Fibroblast of skin of left biceps (primary cell): ENCODE measurements at regions not wholly inside any gene's neighbourhood (a gene's known extent, or its start where the extent isn't known, plus 50 kb on each side); places are given as distances from the start of the nearest gene placed in this dataset.

Experiments
- DNase-seq, 2 experiments: peaks; one replicate each; pipeline ENCODE4 v3.0.0-alpha.2; 2013; ENCODE audit warnings: low read depth in 2 of 2

DNA sequence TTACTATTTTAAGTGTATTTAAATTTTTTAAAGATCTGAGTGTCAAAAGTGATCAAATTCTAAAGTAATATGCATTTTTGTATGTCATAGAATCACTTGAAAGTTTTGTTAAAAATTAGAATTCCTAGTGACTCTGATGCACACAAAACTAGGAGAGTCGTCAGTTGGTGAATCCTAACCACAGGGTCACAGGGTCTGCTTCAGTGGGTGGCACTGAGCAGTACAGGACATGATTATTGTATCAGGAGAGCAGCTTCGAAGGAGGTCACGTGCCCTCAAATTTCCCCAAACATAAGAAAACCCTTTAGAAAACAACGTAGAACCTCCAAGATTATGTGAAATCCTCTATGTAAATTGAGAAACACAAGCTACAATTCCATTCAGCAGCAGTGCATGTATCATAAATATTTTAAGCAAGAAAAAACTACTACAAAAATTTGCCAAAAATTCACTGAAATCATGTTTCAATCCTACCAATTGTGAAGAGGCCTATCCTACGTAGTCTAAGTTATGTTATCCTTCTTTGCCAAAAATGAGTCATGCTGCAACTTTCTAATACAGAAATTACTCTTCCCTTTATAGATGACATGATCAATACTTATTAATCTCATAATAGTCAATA is 323.6 kb downstream of the AASDHPPT start:
- no peak for DNase-seq

DNA sequence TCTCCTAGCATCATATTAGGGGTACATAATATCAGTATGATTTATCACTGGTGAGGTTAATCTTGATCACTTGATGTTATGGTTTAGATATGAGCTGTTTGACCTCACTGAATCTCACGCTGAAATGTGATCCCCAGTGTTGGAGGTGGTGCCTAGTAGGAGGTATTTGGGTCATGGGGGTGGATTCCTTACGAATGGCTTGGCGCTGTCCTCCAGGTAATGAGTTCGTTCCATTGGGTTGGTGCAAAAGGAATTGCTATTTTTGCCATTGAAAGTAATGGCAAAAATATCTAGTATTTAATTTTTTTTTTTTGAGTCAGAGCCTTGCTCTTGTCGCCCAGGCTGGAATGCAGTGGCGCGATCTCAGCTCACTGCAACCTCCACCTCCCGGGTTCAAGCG is 326.3 kb downstream of the AASDHPPT start:
- DNase-seq, result no peak

DNA sequence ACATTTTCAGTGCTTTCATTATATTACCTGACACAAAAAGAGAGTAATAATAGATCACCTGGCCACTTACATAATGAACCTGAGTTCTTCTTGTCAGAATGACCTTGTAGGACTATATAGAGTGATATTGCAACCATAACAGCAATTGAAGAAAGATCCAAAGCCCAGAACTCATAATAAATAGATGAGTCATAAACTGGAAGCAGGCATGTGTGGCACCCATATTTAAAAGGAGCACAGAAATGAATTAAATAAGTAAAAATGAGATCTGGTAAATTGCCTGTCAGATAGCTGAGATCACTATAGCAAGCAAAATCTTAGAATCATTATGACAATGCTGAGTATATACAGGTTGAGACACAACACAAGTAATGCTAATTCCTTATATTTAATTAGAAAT is 331.8 kb downstream of the AASDHPPT start:
- no peak for DNase-seq

DNA sequence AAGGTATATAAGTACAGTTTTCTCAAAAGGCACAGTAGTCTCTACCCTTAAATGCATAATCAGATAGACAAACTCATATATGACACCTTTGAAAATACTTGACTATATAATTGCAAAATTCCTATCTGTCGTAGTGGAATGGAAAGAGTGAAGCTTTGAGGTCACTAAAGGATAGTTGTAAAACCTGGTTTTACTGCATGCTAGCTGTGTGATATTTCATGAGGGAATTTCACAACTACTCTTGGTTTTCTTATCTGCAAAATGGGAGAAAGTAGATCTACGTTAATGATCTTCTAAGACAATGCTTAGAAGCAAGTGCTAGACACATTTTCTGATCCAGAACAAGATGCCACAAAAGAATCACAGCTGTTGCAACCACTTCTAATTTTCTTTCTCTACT is 332.2 kb downstream of the AASDHPPT start:
- no peak for DNase-seq

DNA sequence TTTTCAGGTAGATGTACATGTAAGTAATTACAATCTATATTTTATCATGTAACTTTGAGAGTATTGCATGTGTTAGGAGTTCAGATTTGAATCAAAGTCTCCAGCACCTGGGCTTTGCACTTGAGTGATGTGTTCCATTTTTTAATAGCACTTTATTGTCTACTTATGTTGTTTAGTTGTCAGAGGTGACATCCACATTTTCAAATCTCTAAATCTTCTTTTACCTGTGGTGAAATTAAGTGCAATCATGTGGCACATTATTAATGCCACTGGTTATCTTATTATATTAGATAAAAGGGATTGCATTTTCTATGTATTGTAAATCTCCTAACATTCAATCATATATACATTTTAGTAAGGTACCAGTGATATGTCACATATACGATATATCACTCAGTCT is 333.4 kb downstream of the AASDHPPT start:
- no peak for DNase-seq

DNA sequence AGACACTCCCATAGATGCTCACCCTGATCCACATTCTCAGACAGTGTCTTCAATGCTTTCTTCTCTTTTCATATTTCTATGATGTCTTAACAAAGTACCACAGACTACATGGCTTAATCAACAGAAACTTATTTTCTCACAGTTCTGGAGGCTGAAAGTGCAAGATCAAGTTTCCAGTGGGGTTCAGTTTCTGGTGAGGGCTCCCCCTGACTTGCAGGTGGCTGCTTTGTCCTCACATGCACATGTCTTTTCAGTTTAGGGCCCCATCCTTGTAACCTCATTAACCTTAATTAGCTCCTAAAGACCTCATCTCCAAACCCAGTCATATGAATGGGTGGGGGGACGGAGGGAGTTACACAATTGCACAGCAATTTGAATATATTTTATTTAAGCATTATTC is 335.8 kb downstream of the AASDHPPT start:
- DNase-seq, result no peak

DNA sequence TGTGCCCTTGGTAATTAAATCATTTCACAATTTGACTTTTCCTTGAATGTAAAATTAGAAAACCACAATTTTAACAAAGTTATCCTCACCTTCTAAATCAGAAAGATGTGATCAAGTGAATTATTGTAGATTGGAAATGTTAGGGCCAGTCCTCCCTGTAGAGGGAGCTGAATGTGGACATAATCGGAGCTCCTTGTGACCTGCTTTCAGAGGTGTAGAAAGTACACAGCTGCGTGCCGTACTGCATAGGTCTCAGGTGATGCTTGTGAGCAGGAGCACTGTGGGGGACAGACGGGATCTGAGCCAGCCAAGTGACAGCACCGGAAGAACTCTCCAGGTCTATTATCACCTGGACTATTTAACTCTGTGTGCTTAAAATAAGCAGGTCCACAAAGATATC is 338.0 kb downstream of the AASDHPPT start:
- DNase-seq, result no peak

DNA sequence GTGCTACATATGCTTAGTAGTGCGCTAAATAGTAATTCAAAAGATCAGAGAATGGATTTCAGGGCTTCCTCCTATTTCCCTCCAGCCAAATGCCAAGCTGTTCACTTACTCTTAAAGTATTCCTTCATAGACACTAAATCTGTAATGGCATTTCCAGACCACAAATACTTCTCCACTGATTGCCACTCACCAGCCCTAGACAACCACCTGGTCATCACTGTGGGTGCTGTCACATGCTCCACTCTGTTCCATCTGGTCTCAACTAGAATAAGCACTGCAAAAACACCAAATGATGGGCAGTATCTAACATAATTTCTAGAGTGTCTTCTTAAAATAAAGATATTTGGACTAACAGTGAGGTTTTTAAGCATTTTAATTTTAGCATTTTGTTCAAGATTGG is 341.3 kb downstream of the AASDHPPT start:
- no peak for DNase-seq

DNA sequence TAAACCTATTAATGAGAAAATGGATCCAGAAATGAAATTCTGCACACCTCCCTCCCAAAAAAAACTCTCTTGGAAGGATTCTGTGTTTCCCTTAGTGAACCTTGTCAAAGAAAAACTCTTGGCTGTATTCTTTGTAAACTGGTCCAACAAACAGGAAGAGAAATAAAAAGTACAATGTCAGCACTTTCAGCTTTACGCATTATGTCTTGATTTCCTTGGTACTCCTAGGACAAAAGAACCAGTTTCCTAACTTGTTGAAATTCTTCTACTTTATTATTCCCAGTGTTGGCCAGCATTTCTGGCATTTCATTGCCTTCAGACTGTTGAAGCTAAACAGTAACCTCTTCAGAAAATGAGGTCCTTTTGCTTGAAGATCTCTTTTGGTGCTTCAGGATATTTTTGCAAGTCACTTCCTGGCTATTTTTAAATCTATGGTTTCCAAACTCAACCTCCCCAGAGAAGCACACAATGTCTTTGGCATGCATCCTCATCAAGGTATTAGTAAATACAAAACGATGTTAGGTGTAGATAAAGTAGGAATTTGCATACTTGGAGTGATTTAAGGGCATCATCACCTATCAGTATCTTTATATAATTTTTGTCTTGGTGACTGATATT is 342.7 kb downstream of the AASDHPPT start:
- DNase-seq, result no peak

DNA sequence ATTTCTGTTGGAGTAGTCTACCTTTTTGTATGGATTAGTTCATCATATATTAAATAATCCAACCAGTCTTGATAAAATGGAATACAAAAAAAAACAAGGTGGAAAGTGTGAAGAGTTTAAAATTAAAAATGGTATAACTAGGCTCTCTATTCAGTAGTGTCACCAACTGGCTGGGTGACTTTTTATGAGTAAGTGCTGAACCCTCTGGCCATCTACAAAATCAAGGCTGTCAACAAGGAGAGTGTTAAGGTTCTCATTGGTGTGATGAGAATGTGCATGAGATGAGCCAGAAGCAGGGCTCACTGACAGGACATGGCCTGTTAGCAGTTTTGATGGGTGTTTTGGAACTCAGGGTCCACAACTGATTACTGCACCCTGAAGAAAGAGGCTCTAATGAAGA is 343.2 kb downstream of the AASDHPPT start:
- DNase-seq, result no peak

DNA sequence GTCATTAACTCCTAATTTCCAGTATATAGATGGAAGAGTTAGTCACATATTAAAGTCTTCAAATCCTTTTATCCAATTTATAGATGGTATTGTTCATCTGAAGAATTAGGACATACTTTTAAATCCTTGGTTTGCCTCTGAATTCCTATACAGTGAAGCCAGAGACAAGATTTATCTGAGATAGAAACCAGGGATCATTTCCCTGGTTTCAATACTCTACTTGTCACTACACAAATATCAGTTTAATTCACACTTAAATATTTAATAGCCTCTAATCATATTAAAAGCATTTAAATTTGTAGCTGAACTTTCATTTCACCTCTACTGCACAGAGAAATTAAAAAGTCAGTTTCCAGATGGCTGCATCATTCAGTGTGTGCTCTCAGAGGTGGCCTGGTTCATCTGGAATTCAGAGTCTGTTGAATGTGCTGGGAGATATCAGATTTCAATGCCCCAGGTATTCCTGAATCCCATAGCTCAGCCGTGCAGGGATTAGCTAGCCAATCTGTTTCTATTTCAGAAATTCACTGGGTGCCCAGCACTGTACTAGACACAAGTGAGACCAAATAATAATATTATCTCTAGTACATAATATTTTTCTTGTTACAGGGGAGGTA is 344.3 kb downstream of the AASDHPPT start:
- DNase-seq, result no peak

DNA sequence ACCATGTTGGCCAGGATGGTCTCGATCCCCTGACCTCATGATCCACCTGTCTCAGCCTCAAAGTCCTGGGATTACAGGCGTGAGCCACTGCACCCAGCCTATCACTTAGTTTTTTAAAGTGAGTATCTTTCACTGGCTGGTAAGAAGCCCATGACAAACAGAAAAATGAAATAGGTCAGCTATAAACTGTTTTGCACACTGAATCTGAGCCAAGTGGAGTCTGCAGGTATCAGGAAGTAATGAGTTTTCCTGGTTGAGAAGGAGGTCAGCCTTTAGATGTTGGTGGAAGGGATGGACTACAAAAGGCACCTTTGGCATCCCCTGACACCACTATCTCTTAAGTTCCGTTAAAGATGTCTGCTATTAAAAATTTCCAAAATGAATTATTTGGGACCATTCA is 345.1 kb downstream of the AASDHPPT start:
- no peak for DNase-seq

DNA sequence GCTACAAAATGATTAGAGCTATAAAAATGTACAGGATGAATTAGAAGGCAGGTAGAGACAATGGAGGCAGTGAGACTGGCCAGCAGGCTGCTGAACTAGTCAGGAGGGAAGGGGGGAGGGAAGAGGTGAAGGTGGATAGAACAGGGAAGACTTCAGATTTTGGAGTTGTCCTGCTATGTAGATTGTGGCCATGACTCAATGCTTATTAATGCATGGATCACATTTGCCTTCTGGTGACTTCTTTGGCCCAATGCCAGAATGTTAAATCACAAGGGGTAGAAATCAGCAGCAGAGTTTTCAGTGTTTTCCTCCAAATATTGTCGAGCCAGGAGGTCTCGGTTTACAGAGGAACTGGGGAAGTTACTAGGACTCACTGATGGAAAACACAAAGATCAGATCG is 346.6 kb downstream of the AASDHPPT start:
- peak; percentile 86 to 89 for DNase-seq

DNA sequence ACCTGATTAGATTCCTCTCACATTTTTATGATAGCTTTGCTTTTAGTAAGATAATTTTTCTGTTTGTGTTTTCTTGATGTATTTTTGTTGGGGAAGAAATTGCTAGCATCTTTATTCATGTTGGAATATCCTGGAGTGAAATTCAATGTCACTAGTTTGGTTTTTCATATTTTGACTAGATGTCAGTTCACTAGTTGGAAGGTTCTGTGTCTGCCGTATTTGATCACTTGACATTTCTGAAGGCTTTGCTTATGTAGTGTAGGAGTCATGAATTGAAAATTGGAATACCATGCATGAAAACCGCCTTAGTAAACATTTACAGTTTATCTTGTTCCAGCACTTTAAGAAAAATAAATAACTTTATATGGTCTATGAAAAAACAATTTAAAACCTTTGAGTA is 348.4 kb downstream of the AASDHPPT start:
- no peak for DNase-seq

DNA sequence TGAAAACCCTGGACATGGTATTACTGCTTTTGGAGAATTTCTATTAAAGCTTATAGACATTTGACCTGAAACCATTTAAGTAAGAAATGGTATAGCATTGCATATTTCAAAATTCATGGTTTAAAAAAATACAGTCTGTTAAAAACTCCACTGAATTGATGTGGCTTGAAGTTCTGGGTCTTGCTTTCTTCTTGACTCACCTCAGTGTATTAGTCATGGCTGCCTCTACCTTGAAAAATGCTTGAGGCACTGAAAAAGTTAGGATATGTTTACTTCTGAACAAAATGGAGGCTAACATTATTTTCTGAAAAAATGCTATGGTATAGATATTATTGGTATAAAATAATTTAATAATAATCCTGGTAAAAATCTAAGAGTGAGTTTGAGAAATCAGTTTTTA is 349.2 kb downstream of the AASDHPPT start:
- no peak for DNase-seq

DNA sequence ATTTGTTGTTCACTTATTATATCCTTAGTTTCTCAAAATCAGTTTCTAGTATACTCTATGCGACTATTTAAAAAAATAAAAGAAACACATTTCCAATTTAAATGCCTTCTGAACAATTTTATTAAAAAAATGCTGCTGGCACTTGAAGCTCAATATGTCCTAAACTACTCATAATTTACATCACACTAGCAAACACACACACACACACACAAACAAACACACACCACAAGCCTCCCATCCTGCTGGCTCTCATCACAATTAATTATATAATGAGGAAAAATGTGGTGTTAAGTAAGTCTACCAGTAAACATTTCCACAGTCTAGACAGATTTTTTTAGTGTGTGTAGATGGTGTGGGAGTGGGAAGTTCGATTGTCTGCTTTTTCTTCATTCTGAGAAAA is 350.3 kb downstream of the AASDHPPT start:
- no peak for DNase-seq

DNA sequence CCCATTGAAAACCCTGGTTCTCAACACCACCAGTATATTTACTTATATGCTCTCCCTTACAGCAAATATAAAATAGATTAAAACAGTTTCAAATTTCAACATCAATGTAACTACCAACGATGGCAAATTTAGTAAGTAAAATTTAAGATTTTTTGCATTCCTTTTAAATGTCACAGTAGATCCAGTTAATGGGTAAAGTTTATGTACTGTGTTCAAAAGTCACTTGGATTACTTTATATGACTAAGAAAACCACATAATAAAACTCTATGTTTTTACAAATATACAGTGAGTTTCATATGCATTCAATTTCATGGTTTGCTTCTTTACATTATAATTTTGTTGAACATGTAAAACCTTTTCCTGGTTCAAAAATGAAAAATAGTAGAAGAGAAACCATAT is 364.6 kb downstream of the AASDHPPT start:
- no peak for DNase-seq

DNA sequence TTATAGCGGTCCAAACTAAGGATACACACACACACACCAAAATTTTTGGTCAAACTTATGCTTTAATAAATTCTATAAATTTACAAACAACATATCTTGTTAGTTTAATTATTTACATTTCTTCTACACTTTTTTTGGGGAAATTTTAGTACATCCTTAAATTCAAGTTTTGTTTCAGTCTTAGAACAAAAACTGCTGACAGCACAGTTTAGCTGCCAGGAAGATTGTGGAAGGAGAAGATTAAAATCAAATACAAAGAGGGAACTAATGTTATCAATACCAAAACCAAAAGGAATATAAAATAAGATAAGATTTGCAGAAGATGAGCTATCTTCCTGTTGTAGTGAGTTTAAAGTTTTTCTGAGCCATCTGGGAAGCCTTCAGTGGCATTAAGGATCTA is 368.8 kb downstream of the AASDHPPT start:
- DNase-seq, result no peak

DNA sequence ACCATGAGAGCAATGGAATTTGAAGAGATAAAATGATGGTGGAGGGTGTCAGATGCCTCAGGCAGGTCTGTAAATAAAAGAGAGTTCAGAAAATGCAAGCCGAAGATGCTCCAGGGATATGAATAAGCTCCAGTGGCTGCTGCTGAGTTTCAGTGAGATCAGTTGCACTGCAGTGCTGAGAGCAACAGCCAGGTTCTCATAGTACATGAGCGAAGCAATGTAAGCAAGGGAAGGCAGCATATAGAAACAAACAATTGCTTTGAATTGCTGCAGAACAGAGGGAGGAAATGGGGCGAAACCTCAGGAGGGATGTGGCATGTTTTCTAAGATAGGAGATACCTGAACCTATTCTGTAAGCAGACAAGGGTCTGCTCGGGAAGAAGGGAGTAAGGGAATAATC is 369.5 kb downstream of the AASDHPPT start:
- DNase-seq, result no peak

DNA sequence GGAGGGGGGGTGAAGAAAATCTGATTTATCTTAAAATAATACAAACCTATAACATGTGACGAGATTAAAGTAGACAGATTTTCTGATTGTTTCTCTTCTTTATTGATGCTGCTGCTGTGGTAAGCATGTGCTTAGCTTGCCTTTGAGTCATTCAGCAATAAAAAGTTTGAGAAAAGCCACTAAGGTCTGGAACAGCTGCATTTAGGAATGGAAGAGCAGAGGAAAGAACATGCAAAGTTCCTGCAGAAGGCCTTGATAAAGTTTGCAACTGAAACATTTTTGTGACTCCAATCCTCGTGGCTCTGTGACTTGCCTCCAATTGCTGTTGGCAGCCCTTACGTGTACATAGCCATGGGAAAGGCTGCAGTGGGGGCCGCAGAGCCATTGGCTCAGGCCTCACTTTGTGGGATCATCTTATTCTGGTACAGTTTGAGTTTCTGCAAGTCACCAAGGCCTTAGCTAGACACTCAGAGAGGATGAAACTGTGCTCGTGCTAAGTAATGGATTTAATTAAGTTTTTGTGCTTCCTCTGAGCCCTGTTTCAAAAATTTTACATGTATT is 370.2 kb downstream of the AASDHPPT start:
- DNase-seq, result no peak

DNA sequence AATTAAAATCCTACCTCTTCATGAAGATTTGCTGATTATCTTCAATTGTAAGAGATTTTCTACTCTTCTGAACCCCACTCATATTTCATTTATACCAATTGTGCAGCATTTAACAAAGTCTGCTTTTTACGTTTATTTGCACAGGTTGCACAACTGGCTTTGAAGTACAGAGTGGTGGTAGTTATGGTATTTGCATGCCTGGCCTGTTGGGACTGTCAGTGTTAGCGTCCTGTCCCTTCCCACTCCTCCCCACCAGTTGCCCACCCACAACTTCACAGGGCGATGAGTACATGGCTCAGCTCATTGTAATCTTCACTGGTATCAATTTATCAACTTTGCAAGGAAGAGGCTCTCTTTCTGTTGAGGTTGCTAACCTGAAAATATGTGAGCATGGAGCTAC is 372.3 kb downstream of the AASDHPPT start:
- DNase-seq, result no peak

DNA sequence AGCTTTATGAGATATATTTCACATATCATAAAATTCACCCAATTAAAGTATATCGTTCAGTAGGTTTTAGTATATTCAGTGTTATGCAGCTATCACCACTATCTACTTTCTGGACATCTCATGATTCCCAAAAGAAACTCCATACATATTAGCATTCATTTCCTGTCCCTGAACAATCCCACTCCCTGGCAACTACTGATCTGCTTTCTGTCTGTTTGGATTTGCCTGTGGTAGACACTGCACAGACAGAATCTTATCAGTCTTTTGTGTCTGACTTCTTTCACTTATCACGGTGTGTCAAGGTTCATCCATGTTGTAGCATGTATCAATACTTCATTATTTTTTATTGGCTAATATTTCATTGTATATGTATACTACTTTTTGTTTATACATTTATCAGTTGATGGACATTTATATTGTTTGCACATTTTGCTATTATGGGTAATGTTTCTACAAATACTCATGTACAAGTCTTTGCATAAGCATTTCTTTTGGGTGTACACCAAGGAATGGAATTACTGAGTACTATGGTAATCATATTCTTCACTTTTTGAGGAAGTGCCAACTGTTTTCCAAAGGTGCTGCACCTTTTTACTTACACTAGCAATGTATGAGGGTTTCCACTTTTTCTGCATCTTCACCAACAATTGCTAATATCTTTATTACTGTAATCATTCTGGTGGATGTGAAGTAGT is 373.9 kb downstream of the AASDHPPT start:
- no peak for DNase-seq

DNA sequence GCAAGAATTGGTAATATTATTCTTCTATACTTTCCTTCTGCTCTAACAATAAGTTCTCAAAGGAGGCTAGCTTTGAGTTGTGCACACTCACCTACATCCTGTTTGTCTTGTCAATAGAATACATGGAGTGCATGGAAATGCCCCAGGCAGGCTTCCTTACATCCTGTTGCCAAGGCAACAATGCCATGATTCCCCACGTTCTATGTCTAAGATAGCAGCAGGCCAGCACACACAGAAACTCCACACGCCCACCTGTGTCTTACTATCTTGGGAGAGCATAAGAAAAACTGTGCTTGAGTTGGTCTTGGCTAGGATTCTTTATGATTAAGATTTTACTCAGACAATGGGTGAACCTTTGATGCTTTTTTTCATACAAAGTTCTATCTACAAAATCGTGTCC is 379.2 kb downstream of the AASDHPPT start:
- no peak for DNase-seq
